Astrocyte (in vitro differentiated cells and primary cell): ENCODE measurements at regions not wholly inside any gene's neighbourhood (a gene's known extent, or its start where the extent isn't known, plus 50 kb on each side); places are given as distances from the start of the nearest gene placed in this dataset.
"Not testable (repeated sequence)": the region's sequence is repeated elsewhere in the genome, so short reads cannot be mapped to it uniquely, and the experiment has no call there.

Experiments
- DNase-seq: peaks from one replicate; pipeline ENCODE4 v3.0.0-alpha.2; 2010; ENCODE audit warnings: low read depth
- FAIRE-seq: peaks from 2 replicates; lab custom pipeline; 2011; peaks lifted over from hg19 to GRCh38; lab: Jason Lieb, UNC
- H2AFZ ChIP-seq: 2 replicates; pipeline ENCODE4 v1.6.0; 2012; ENCODE audit warnings: low read depth, low read length, inconsistent platforms
- H3K27ac ChIP-seq: 2 replicates; pipeline ENCODE4 v1.5.1; 2011; ENCODE audit warnings: low read depth, low read length, inconsistent platforms
- H3K27me3 ChIP-seq: 2 replicates; pipeline ENCODE4 v1.6.0; 2011; ENCODE audit warnings: low read length, inconsistent platforms; ENCODE audit not compliant: insufficient read depth
- H3K36me3 ChIP-seq: 2 replicates; pipeline ENCODE4 v1.5.1; 2011; ENCODE audit warnings: low read length, inconsistent platforms; ENCODE audit not compliant: insufficient read depth
- H3K4me1 ChIP-seq: 2 replicates; pipeline ENCODE4 v1.5.1; 2011; ENCODE audit warnings: low read length, inconsistent platforms; ENCODE audit not compliant: insufficient read depth
- H3K4me2 ChIP-seq: 2 replicates; pipeline ENCODE4 v1.6.0; 2012; ENCODE audit warnings: low read length, inconsistent platforms
- H3K4me3 ChIP-seq: 2 replicates; pipeline ENCODE4 v1.5.1; 2011; ENCODE audit warnings: low read depth, mild to moderate bottlenecking, low read length, inconsistent platforms; ENCODE audit not compliant: insufficient read depth
- H3K79me2 ChIP-seq: 2 replicates; pipeline ENCODE4 v1.6.0; 2012; ENCODE audit warnings: mild to moderate bottlenecking, low read length, inconsistent platforms; ENCODE audit not compliant: insufficient read depth
- H3K9ac ChIP-seq: 2 replicates; pipeline ENCODE4 v1.6.0; 2012; ENCODE audit warnings: mild to moderate bottlenecking, low read length, inconsistent platforms
- H3K9me3 ChIP-seq: 2 replicates; pipeline ENCODE4 v1.5.1; 2012; ENCODE audit warnings: low read depth, mild to moderate bottlenecking, low read length, inconsistent platforms; ENCODE audit not compliant: insufficient read depth
- H4K20me1 ChIP-seq: 2 replicates; pipeline ENCODE4 v1.6.0; 2012; ENCODE audit warnings: low read length, inconsistent platforms; ENCODE audit not compliant: insufficient read depth
- H3K27ac Mint-ChIP-seq: one replicate; pipeline ENCODE4 v1.8.0; 2021; ENCODE audit warnings: mild to moderate bottlenecking, mixed read lengths; ENCODE audit not compliant: unreplicated experiment
- H3K27me3 Mint-ChIP-seq: one replicate; pipeline ENCODE4 v1.8.0; 2021; ENCODE audit warnings: low read depth, mixed read lengths; ENCODE audit not compliant: unreplicated experiment
- H3K36me3 Mint-ChIP-seq: one replicate; pipeline ENCODE4 v1.8.0; 2021; ENCODE audit warnings: low read depth, mixed read lengths; ENCODE audit not compliant: unreplicated experiment
- H3K4me1 Mint-ChIP-seq: one replicate; pipeline ENCODE4 v1.8.0; 2021; ENCODE audit warnings: low read depth, mixed read lengths; ENCODE audit not compliant: unreplicated experiment
- H3K4me3 Mint-ChIP-seq: one replicate; pipeline ENCODE4 v1.8.0; 2021; ENCODE audit warnings: mild to moderate bottlenecking, moderate library complexity, mixed read lengths; ENCODE audit not compliant: unreplicated experiment
- H3K9me3 Mint-ChIP-seq: one replicate; pipeline ENCODE4 v1.8.0; 2021; ENCODE audit warnings: mild to moderate bottlenecking, mixed read lengths; ENCODE audit not compliant: unreplicated experiment
- CTCF ChIP-seq: IDR thresholded peaks from 2 replicates; pipeline ENCODE4 v1.5.1; 2011; ENCODE audit warnings: low read depth, mild to moderate bottlenecking, inconsistent platforms, low read length, moderate library complexity; ENCODE audit not compliant: insufficient read depth
- EZH2 ChIP-seq: IDR thresholded peaks from 2 replicates; pipeline ENCODE4 v1.6.1; 2012; ENCODE audit warnings: mild to moderate bottlenecking, low read length, inconsistent platforms; ENCODE audit not compliant: insufficient read depth

GRCh38 chr7:106535234-106535932 lies 125.6 kb downstream of the CCDC71L start:
- Histone ChIP-seq H4K20me1 (no peaks in the 10 kb centered on the region), H2AFZ (no peak overlapping the region), H3K36me3 (no peaks in the 10 kb centered on the region), H3K4me3 (no peak overlapping the region), H3K4me1 (no peaks in the 10 kb centered on the region), H3K4me2 (no peak overlapping the region), H3K9me3 (no peaks in the 10 kb centered on the region), H3K79me2 (no peaks in the 10 kb centered on the region), H3K9ac (no peak overlapping the region), H3K27me3 (no peaks in the 10 kb centered on the region), H3K27ac (no peak overlapping the region)
- no peaks in the 10 kb centered on the region for H3K36me3 Mint-ChIP-seq
- FAIRE-seq (no peak), DNase-seq (no peak)
- H3K27me3 Mint-ChIP-seq, result peaks cover 2% of the 10 kb centered on the region
- H3K4me3 Mint-ChIP-seq, result no peak overlapping the region
- no peak overlapping the region for H3K27ac Mint-ChIP-seq
- TF ChIP-seq EZH2, result no peak
- TF ChIP-seq CTCF, result no peak
- H3K9me3 Mint-ChIP-seq, result peaks cover 4% of the 10 kb centered on the region
- H3K4me1 Mint-ChIP-seq, result no peaks in the 10 kb centered on the region

GRCh38 chr7:106534271-106534846 lies 126.6 kb downstream of the CCDC71L start:
- Mint-ChIP-seq H3K27ac (no peak overlapping the region), H3K36me3 (no peaks in the 10 kb centered on the region), H3K4me3 (no peak overlapping the region), H3K27me3 (peaks cover 2% of the 10 kb centered on the region), H3K4me1 (no peaks in the 10 kb centered on the region), H3K9me3 (peaks cover 4% of the 10 kb centered on the region)
- Histone ChIP-seq H3K4me1 (no peaks in the 10 kb centered on the region), H3K27me3 (no peaks in the 10 kb centered on the region), H2AFZ (no peak overlapping the region), H3K4me2 (no peak overlapping the region), H3K36me3 (no peaks in the 10 kb centered on the region), H3K9me3 (no peaks in the 10 kb centered on the region), H3K79me2 (no peaks in the 10 kb centered on the region), H3K9ac (no peak overlapping the region), H3K27ac (no peak overlapping the region), H4K20me1 (no peaks in the 10 kb centered on the region), H3K4me3 (no peak overlapping the region)
- no peak for TF ChIP-seq EZH2
- TF ChIP-seq CTCF, result no peak
- DNase-seq (no peak), FAIRE-seq (no peak)

- not testable (repeated sequence) for H3K4me1 Mint-ChIP-seq
These were observed 130.8 kb downstream of the CCDC71L start for GRCh38 chr7:106530183-106530582.

GRCh38 chr7:106526617-106527016 lies 134.3 kb downstream of the CCDC71L start:
- H3K4me3 Mint-ChIP-seq, H3K27me3 ChIP-seq: not testable (repeated sequence)

More at GRCh38 chr7:106530183-106530582, 130.8 kb downstream of the CCDC71L start:
- not testable (repeated sequence) for H3K27ac ChIP-seq, H3K9me3 Mint-ChIP-seq, H3K9me3 ChIP-seq, H2AFZ ChIP-seq, H3K4me1 ChIP-seq, H3K4me2 ChIP-seq, H3K36me3 ChIP-seq, DNase-seq, H3K27ac Mint-ChIP-seq, H3K79me2 ChIP-seq, H3K27me3 Mint-ChIP-seq, H3K4me3 ChIP-seq, H3K36me3 Mint-ChIP-seq, H3K4me3 Mint-ChIP-seq, H3K27me3 ChIP-seq, H4K20me1 ChIP-seq, FAIRE-seq, H3K9ac ChIP-seq

More at GRCh38 chr7:106526617-106527016, 134.3 kb downstream of the CCDC71L start:
- not testable (repeated sequence) for H3K4me1 ChIP-seq, H4K20me1 ChIP-seq, H3K9ac ChIP-seq, H3K27me3 Mint-ChIP-seq, H3K36me3 Mint-ChIP-seq, H3K9me3 Mint-ChIP-seq, H3K4me3 ChIP-seq, H3K4me2 ChIP-seq, DNase-seq, FAIRE-seq, H3K36me3 ChIP-seq, H3K27ac ChIP-seq, H3K79me2 ChIP-seq, H3K27ac Mint-ChIP-seq, H3K9me3 ChIP-seq, H2AFZ ChIP-seq, H3K4me1 Mint-ChIP-seq
